Pancreas (tissue), 10 donors: ENCODE measurements at regions not wholly inside any gene's neighbourhood (a gene's known extent, or its start where the extent isn't known, plus 50 kb on each side); places are given as distances from the start of the nearest gene placed in this dataset.

Source experiments
- ATAC-seq, 4 donors: fragments of 200-7000 bp; cut with Tn5 transposase; one replicate each; pipeline versions ENCODE4 v1.8.0 to v1.9.1; 2020; ENCODE audit warnings: mild to moderate bottlenecking in 4 of 4, moderate library complexity in 4 of 4
- DNase-seq, 6 donors: peaks; one replicate each; pipeline ENCODE4 v3.0.0-alpha.2; 2020
- FAIRE-seq: peaks from 2 replicates; lab custom pipeline; 2012; peaks lifted over from hg19 to GRCh38; lab: Jason Lieb, UNC
- H3K27ac ChIP-seq, 4 donors: fragments of 200-600 bp; sonication (generic); 1 replicate in 3 of 4; 2 replicates in 1 of 4; pipeline versions ENCODE4 v1.5.0 to v1.8.0; 2020
- H3K27me3 ChIP-seq, 4 donors: fragments of 200-600 bp; one replicate each; pipeline ENCODE4 v1.8.0; 2021
- H3K36me3 ChIP-seq, 3 donors: fragments of 200-600 bp; sonication (generic) in 1 of 3; one replicate each; pipeline versions ENCODE4 v1.5.0 to v1.8.0; 2020 to 2021
- H3K4me1 ChIP-seq, 3 donors: fragments of 200-600 bp; one replicate each; pipeline ENCODE4 v1.8.0; 2021
- H3K4me3 ChIP-seq, 4 donors: fragments of 200-600 bp; sonication (generic) in 2 of 4; one replicate each; pipeline versions ENCODE4 v1.5.0 to v1.8.0; 2020 to 2021
- H3K9me3 ChIP-seq, 4 donors: fragments of 200-600 bp; one replicate each; pipeline ENCODE4 v1.8.0; 2021
- WGBS, 2 donors: extraction: QIAGEN DNeasy Blood & Tissue Kit; methylation state at CpG; one replicate each; pipeline ENCODE4 v1.1.7; 2013; 5-methylcytosine and 5-hydroxymethylcytosine counted together
- intact Hi-C, 3 donors: fragments of 100-400 bp; cut with DNase I; formaldehyde crosslinking; loops; one replicate each; pipeline versions ENCODE4 v1.11.1 to v1.14.2; 2022
- TF ChIP-seq, protein P1 (sequence below), 4 donors: fragments of 200-600 bp; sonication (generic) in 3 of 4; IDR thresholded peaks; one replicate each; pipeline versions ENCODE4 v1.5.0 to v1.8.0; 2021; ENCODE audit warnings: antibody characterized with exemption in 4 of 4
- donor health status: healthy with polysubstance abuse.
- donor health status: DM: no; HTN: no; CAD: no; lungs with moderate emphysema.
- donor health status: DM: no; HTN: no; CAD: no.
- donor health status: control.
- donor health status: control.
- donor health status: Bipolar disorder and iron deficiency.
- donor health status: DM: yes; HTN: yes; CAD: no.
- donor health status: DM: no; HTN: no; CAD: no.
- donor health status: DM: no; HTN: no; CAD: no.
- donor health status: DM: yes; HTN: yes; CAD: no.

DNA sequence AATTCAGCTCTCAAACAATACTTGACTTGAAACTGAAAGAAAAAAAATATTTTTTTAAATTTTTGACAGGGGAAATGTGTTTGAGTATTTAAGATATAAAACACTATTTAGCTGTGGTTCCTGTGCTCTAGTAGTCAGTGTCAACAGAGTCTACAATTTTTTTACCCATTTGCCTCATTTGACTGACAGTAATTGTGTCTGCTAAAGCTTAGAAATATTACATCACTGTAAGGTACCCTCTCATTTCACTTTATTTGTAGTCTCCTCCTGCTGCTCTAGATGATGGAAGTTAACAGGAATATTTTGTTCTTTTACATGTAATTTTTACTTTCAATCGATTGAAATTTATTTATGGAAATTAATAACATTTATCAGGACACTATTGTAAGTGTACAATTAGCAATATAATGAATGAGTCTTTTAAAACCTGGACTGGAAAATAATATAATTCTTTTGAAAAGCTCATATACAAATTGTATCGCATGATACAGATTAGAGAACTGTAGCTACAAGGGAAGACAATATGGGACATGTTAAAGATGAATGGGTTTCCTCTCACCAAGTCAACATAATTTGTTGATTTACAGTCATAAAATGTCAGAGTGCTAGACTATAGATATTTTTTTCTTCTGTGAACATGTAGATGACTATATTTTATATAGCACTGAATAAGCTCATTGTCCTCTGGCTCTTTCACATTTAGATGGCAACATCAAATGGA lies 1186.5 kb upstream of the ADGRL3 start:
- TF ChIP-seq, protein P1, sequence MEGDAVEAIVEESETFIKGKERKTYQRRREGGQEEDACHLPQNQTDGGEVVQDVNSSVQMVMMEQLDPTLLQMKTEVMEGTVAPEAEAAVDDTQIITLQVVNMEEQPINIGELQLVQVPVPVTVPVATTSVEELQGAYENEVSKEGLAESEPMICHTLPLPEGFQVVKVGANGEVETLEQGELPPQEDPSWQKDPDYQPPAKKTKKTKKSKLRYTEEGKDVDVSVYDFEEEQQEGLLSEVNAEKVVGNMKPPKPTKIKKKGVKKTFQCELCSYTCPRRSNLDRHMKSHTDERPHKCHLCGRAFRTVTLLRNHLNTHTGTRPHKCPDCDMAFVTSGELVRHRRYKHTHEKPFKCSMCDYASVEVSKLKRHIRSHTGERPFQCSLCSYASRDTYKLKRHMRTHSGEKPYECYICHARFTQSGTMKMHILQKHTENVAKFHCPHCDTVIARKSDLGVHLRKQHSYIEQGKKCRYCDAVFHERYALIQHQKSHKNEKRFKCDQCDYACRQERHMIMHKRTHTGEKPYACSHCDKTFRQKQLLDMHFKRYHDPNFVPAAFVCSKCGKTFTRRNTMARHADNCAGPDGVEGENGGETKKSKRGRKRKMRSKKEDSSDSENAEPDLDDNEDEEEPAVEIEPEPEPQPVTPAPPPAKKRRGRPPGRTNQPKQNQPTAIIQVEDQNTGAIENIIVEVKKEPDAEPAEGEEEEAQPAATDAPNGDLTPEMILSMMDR (IDR thresholded peaks at IDR 0.05) = no peak

DNA sequence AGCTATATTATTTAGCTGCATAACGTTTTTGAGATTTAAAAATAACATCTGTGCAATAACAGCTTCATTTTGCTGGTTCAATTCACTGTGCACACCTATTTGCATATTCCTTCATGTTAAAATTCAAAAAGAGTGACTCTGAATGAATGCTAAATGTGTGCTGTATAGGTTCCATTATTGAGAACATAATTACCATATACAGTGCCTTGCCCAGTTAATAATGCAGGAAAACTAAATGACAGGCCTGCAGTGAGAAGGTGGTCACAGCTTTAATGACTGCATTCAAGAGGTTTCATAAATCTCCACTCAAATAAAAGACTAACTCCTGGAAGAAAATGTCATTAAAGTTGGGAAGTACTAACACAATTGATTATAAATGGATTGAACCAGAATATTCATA lies 1183.2 kb upstream of the ADGRL3 start:
- Histone ChIP-seq H3K9me3 (no peaks in the 10 kb centered on the region), H3K4me1 (no peaks in the 10 kb centered on the region), H3K27me3 (no peaks in the 10 kb centered on the region), H3K36me3 (no peaks in the 10 kb centered on the region), H3K4me3 (no peak overlapping the region), H3K27ac (no peak overlapping the region)
- intact Hi-C loops = no loop called here
- ATAC-seq (no peak), DNase-seq (no peak), FAIRE-seq (no peak)
- 20 to 33% methylated on average over 1 of the region's 1 CpG for WGBS, 2 donors
- TF ChIP-seq, protein P1 (IDR thresholded peaks at IDR 0.05) = no peak

More for the DNA sequence above, 1186.5 kb upstream of the ADGRL3 start:
- WGBS, 2 donors = 84 to 91% methylated on average over 2 of the region's 2 CpGs
- H3K4me1 ChIP-seq = no peaks in the 10 kb centered on the region
- no peaks in the 10 kb centered on the region for H3K36me3 ChIP-seq
- no peak overlapping the region for H3K27ac ChIP-seq
- H3K4me3 ChIP-seq = no peak overlapping the region
- no peaks in the 10 kb centered on the region for H3K27me3 ChIP-seq
- DNase-seq = no peak
- ATAC-seq = no peak
- no peak for FAIRE-seq
- no peaks in the 10 kb centered on the region for H3K9me3 ChIP-seq
- intact Hi-C loops = no loop called here

DNA sequence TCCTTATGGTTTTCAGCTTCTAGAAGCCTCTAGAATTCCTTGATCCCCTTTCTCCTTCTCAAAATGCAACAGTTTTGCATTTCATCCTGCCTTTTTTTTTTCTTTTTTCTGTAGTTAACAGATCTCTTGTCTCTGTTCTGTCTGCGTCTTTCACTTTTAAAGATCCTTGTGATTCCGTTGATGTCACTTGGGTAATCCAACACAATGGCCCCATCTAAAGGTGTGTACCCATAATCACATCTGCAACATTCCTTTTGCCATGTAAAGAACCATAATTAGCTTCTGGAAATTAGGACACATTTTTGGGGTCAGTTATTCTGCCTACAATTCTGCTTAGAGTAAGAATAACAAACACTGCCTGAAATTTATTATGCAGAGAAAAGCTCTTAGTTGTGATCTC lies 1180.9 kb upstream of the ADGRL3 start:
- no peak for DNase-seq
- Histone ChIP-seq H3K9me3 (no peaks in the 10 kb centered on the region), H3K27ac (no peak overlapping the region), H3K4me1 (no peaks in the 10 kb centered on the region), H3K4me3 (no peak overlapping the region), H3K36me3 (no peaks in the 10 kb centered on the region), H3K27me3 (no peaks in the 10 kb centered on the region)
- ATAC-seq = no peak
- TF ChIP-seq, protein P1 (IDR thresholded peaks at IDR 0.05) = no peak
- intact Hi-C loops = no loop called here
- FAIRE-seq = no peak
- 67 to 87% methylated on average over 2 of the region's 2 CpGs for WGBS, 2 donors

DNA sequence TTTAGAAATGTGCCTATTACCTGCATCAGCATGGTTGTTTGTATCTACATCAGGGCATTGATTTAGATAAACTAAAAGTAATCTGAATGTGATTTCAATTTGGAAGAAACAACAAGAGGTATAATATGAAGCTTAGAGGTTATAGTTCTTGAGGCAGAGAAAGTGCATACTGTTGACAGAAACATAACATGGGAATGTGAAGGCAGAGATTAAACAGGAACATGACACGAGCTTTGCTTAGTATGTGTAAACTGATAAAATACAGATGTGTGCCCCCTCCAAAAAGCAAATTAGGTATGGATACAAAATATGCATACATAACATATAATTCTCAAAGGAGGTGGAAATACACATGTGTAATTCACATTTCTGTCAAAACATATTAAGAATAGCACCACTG lies 1180.2 kb upstream of the ADGRL3 start:
- no peak overlapping the region for H3K4me3 ChIP-seq
- intact Hi-C loops = no loop called here
- WGBS, 2 donors = 25 to 38% methylated on average over 1 of the region's 1 CpG
- H3K36me3 ChIP-seq = no peaks in the 10 kb centered on the region
- H3K4me1 ChIP-seq = no peaks in the 10 kb centered on the region
- TF ChIP-seq, protein P1 (IDR thresholded peaks at IDR 0.05) = no peak
- H3K27me3 ChIP-seq = no peaks in the 10 kb centered on the region
- ATAC-seq (no peak), DNase-seq (no peak), FAIRE-seq (no peak)
- H3K27ac ChIP-seq = no peak overlapping the region
- H3K9me3 ChIP-seq = no peaks in the 10 kb centered on the region

DNA sequence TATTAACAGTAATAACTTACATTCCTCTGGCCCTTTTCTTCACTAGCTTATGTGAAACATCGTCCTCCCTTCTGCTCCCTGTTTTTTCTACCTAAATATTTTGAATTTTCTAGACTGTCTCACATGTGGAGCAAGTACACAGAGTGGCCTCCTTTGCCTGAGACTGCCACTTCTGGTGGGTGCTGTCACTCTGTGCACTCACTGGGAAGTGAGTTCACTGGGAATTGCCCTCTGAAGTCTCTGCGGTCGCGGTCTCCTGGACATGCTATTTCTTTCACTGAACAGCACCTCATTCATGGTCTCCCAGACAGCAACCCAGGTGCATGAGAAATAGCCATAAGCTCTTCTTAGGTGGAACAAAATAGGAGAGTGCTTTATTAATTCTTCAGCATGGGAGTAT lies 1179.7 kb upstream of the ADGRL3 start:
- Histone ChIP-seq H3K27ac (no peak overlapping the region), H3K9me3 (no peaks in the 10 kb centered on the region), H3K36me3 (no peaks in the 10 kb centered on the region), H3K4me3 (no peak overlapping the region), H3K27me3 (no peaks in the 10 kb centered on the region), H3K4me1 (no peaks in the 10 kb centered on the region)
- FAIRE-seq = no peak
- ATAC-seq = no peak
- DNase-seq = no peak
- intact Hi-C loops = no loop called here
- TF ChIP-seq, protein P1 (IDR thresholded peaks at IDR 0.05) = no peak
- WGBS, 2 donors = 62 to 65% methylated on average over 4 of the region's 4 CpGs
